GM19328 (cell line): ENCODE measurements at regions not wholly inside any gene's neighbourhood (a gene's known extent, or its start where the extent isn't known, plus 50 kb on each side); places are given as distances from the start of the nearest gene placed in this dataset.
"Not testable (repeated sequence)": the region's sequence is repeated elsewhere in the genome, so short reads cannot be mapped to it uniquely, and the experiment has no call there.

Experiments used
- ATAC-seq: cut with Tn5 transposase; IDR thresholded peaks from one replicate; pipeline ENCODE4 v1.9.1; 2021; ENCODE audit warnings: mild to moderate bottlenecking, moderate library complexity; ENCODE audit not compliant: unreplicated experiment

- no peak for ATAC-seq
These were observed 218.5 kb upstream of the STT3B start for GRCh38 chr3:31314258-31314657.

GRCh38 chr3:31319332-31319731 is 213.4 kb upstream of the STT3B start:
- ATAC-seq = no peak

- ATAC-seq = no peak
These were observed 211.1 kb upstream of the STT3B start for GRCh38 chr3:31321620-31322019.

- no peak for ATAC-seq
These were observed 210.3 kb upstream of the STT3B start for GRCh38 chr3:31322460-31322859.

GRCh38 chr3:31327826-31328357 is 204.8 kb upstream of the STT3B start:
- not testable (repeated sequence) for ATAC-seq

- ATAC-seq = no peak
These were observed 201.4 kb upstream of the STT3B start for GRCh38 chr3:31331278-31331677.

- no peak for ATAC-seq
These were observed 191.6 kb upstream of the STT3B start for GRCh38 chr3:31341130-31341529.

GRCh38 chr3:31343075-31343474 is 189.7 kb upstream of the STT3B start:
- ATAC-seq = no peak

GRCh38 chr3:31345581-31345980 is 187.1 kb upstream of the STT3B start:
- no peak for ATAC-seq

GRCh38 chr3:31346542-31346979 is 186.2 kb upstream of the STT3B start:
- no peak for ATAC-seq

GRCh38 chr3:31349001-31349748 is 183.6 kb upstream of the STT3B start:
- ATAC-seq = no peak

- ATAC-seq = no peak
These were observed 182.4 kb upstream of the STT3B start for GRCh38 chr3:31350307-31350706.

GRCh38 chr3:31352331-31352730 is 180.4 kb upstream of the STT3B start:
- ATAC-seq = no peak

- ATAC-seq = no peak
These were observed 179.6 kb upstream of the STT3B start for GRCh38 chr3:31353166-31353565.

- no peak for ATAC-seq
These were observed 178.4 kb upstream of the STT3B start for GRCh38 chr3:31354373-31354772.

- ATAC-seq = no peak
These were observed 176.9 kb upstream of the STT3B start for GRCh38 chr3:31355807-31356206.

- no peak for ATAC-seq
These were observed 175.8 kb upstream of the STT3B start for GRCh38 chr3:31356941-31357340.

GRCh38 chr3:31357451-31357850 is 175.3 kb upstream of the STT3B start:
- no peak for ATAC-seq

- ATAC-seq = no peak
These were observed 174.2 kb upstream of the STT3B start for GRCh38 chr3:31358473-31359070.

GRCh38 chr3:31361371-31362273 is 171.1 kb upstream of the STT3B start:
- ATAC-seq = no peak

GRCh38 chr3:31364188-31364587 is 168.5 kb upstream of the STT3B start:
- ATAC-seq = no peak
